K562 (cell line): ENCODE measurements at regions not wholly inside any gene's neighbourhood (a gene's known extent, or its start where the extent isn't known, plus 50 kb on each side); places are given as distances from the start of the nearest gene placed in this dataset.
A peak's percentile ranks its signal among the peaks of the same experiment; 100 is the strongest.

Source experiments
- ATAC-seq: fragments of 200-7000 bp; cut with Tn5 transposase; 3 replicates; pipeline ENCODE4 v1.9.1; 2020; ENCODE audit warnings: moderate library complexity
- BruUV-seq: library from RNA; stranded (reverse); fragments of 400-500 nt; replicated peaks from 2 replicates; lab custom pipeline; 2021; lab: Mats Ljungman, UMichigan
- CTCF ChIA-PET: fragments of 300-600 bp; formaldehyde crosslinking; extraction: SDS; loops from one replicate; lab custom pipeline; 2021; ENCODE audit warnings: low intra/inter-chr PET ratio; lab: Yijun Ruan, JAX
- POLR2A ChIA-PET: fragments of 300-600, 350-650 bp; sonication (Branson Sonifier 250); formaldehyde crosslinking; extraction: SDS; loops from one replicate; lab custom pipeline; 2021; ENCODE audit warnings: antibody characterized with exemption, inconsistent platforms; lab: Yijun Ruan, JAX
- DNase-seq, 4 experiments: peaks; one replicate each; pipeline versions ENCODE4 v3.0.0 to v3.0.0-alpha.2; 2011 to 2018; ENCODE audit warnings: low spot score in 3 of 4, mixed read lengths in 3 of 4; ENCODE audit errors: extremely low read depth in 1 of 4
- FAIRE-seq: peaks from 2 replicates; lab custom pipeline; 2011; peaks lifted over from hg19 to GRCh38; lab: Jason Lieb, UNC
- H2AFZ ChIP-seq: 2 replicates; pipeline ENCODE4 v1.6.0; 2011; ENCODE audit warnings: low read depth, low read length, control low read depth, inconsistent platforms
- H3K27ac ChIP-seq: fragments of 200-600 bp; 3 replicates; pipeline ENCODE4 v1.8.0; 2011; ENCODE audit warnings: low read depth, mild to moderate bottlenecking, control low read depth, inconsistent platforms, low read length, moderate library complexity, mixed read lengths; ENCODE audit errors: extremely low read depth
- H3K27me3 ChIP-seq, 2 experiments: fragments of 300-600 bp in 1 of 2; 2 replicates in 1 of 2; 3 replicates in 1 of 2; pipeline versions ENCODE4 v1.6.0 to v1.8.0; 2011; ENCODE audit warnings: inconsistent platforms in 2 of 2, low read length in 2 of 2, mild to moderate bottlenecking in 1 of 2, mixed read lengths in 1 of 2, moderate library complexity in 1 of 2; ENCODE audit not compliant: control insufficient read depth in 2 of 2, insufficient read depth in 2 of 2
- H3K36me3 ChIP-seq: fragments of 300-600 bp; 3 replicates; pipeline ENCODE4 v1.8.0; 2011; ENCODE audit warnings: mild to moderate bottlenecking, low read length, inconsistent platforms; ENCODE audit not compliant: control insufficient read depth, insufficient read depth
- H3K4me1 ChIP-seq, 2 experiments: fragments of 200-600 bp in 1 of 2; replicated peaks in 1 of 2; 2 replicates in 1 of 2; 3 replicates in 1 of 2; pipeline versions ENCODE4 v1.5.1 to v1.8.0; 2011; ENCODE audit warnings: inconsistent platforms in 2 of 2, low read length in 2 of 2, mild to moderate bottlenecking in 1 of 2, mixed read lengths in 1 of 2, moderate library complexity in 1 of 2; ENCODE audit not compliant: control insufficient read depth in 2 of 2, insufficient read depth in 2 of 2
- H3K4me2 ChIP-seq: 2 replicates; pipeline ENCODE4 v1.6.1; 2011; ENCODE audit warnings: low read length, control low read depth, inconsistent platforms, mixed read lengths; ENCODE audit not compliant: insufficient read depth
- H3K4me3 ChIP-seq: fragments of 200-600 bp; sonication (generic), shearing (Covaris generic); 2 replicates; pipeline ENCODE4 v1.5.1; 2016; ENCODE audit warnings: control low read depth, inconsistent platforms
- H3K79me2 ChIP-seq: fragments of 200-600 bp; 3 replicates; pipeline ENCODE4 v1.8.0; 2011; ENCODE audit warnings: low read length, inconsistent platforms; ENCODE audit not compliant: control insufficient read depth, insufficient read depth
- H3K9ac ChIP-seq, 2 experiments: 2 replicates each; pipeline versions ENCODE4 v1.6.0 to v1.6.1; 2011; ENCODE audit warnings: low read depth in 2 of 2, low read length in 2 of 2, control low read depth in 1 of 2, inconsistent platforms in 1 of 2, mild to moderate bottlenecking in 1 of 2, mixed read lengths in 1 of 2; ENCODE audit not compliant: insufficient read depth in 1 of 2
- H3K9me1 ChIP-seq: one replicate; pipeline ENCODE4 v1.6.0; 2011; ENCODE audit warnings: inconsistent platforms, mild to moderate bottlenecking, low read length, moderate library complexity; ENCODE audit not compliant: control insufficient read depth, insufficient read depth
- H3K9me3 ChIP-seq: replicated peaks from 2 replicates; pipeline ENCODE4 v1.5.1; 2011; ENCODE audit warnings: low read depth, low read length, inconsistent platforms; ENCODE audit not compliant: control insufficient read depth, insufficient read depth
- H4K20me1 ChIP-seq: replicated peaks from 2 replicates; pipeline ENCODE4 v1.6.1; 2011; ENCODE audit warnings: low read length, inconsistent platforms, mixed read lengths; ENCODE audit not compliant: control insufficient read depth, insufficient read depth
- CEBPG ChIP-seq, 3 experiments: fragments of 200-800 bp in 1 of 3; sonication (Bioruptor generic) in 1 of 3; sonication (generic) in 1 of 3; formaldehyde crosslinking in 1 of 3; IDR thresholded peaks in 2 of 3; conservative IDR thresholded peaks in 1 of 3; 2 replicates each; pipeline versions ENCODE4 v1.6.1 to v1.8.0; 2016 to 2022; ENCODE audit warnings: missing compliant biosample characterization in 2 of 3, missing genetic modification characterization in 2 of 3, mild to moderate bottlenecking in 1 of 3, missing genetic modification reagents in 1 of 3
- CHD1 ChIP-seq: fragments of 200-600 bp; sonication (generic); IDR thresholded peaks from one replicate; pipeline ENCODE4 v1.6.1; 2012; ENCODE audit warnings: mild to moderate bottlenecking, moderate library complexity, low read length, inconsistent platforms
- RBM15 ChIP-seq: fragments of 200-400 bp; formaldehyde crosslinking; IDR thresholded peaks from 2 replicates; pipeline ENCODE4 v1.6.1; 2018; ENCODE audit warnings: mild to moderate bottlenecking, low read length, moderate library complexity; ENCODE audit not compliant: insufficient read depth
- RCOR1 ChIP-seq, 2 experiments: IDR thresholded peaks; 2 replicates each; pipeline ENCODE4 v1.6.1; 2012; ENCODE audit warnings: low read depth in 2 of 2, low read length in 2 of 2, borderline replicate concordance in 1 of 2, improper control_type of control experiment in 1 of 2
- ZNF224 ChIP-seq: sonication (generic); formaldehyde crosslinking; IDR thresholded peaks from 2 replicates; pipeline ENCODE4 v1.8.0; 2022; ENCODE audit warnings: mild to moderate bottlenecking, missing genetic modification reagents
- WGBS: fragments of 100-300 bp; shearing (Covaris generic); methylation state at CpG from one replicate; pipeline ENCODE4 v1.1.6; 2016; ENCODE audit warnings: low coverage, mixed read lengths; ENCODE audit not compliant: insufficient coverage; ENCODE audit errors: missing lambda C conversion rate; 5-methylcytosine and 5-hydroxymethylcytosine counted together
- in situ Hi-C: fragments of 300-500 bp; cut with MboI; formaldehyde crosslinking; loops from 4 replicates; pipeline ENCODE4 v1.15.0; 2018; ENCODE audit warnings: inconsistent platforms, mixed read lengths
- intact Hi-C: fragments of 100-400 bp; cut with micrococcal nuclease; formaldehyde crosslinking; loops from 2 replicates; pipeline ENCODE4 v1.14.2; 2022
- TF ChIP-seq, protein P1 (sequence below): fragments of 200-800 bp; sonication (Bioruptor generic); IDR thresholded peaks from 2 replicates; pipeline ENCODE4 v1.6.1; 2017; ENCODE audit warnings: missing genetic modification characterization, missing compliant biosample characterization
- TF ChIP-seq, protein P2 (sequence below): sonication (generic); formaldehyde crosslinking; IDR thresholded peaks from 2 replicates; pipeline ENCODE4 v1.8.0; 2022; ENCODE audit warnings: mild to moderate bottlenecking, missing genetic modification reagents
- TF ChIP-seq, protein P3 (sequence below): sonication (generic); formaldehyde crosslinking; IDR thresholded peaks from 2 replicates; pipeline ENCODE4 v1.8.0; 2023; ENCODE audit warnings: mild to moderate bottlenecking, missing genetic modification reagents

DNA sequence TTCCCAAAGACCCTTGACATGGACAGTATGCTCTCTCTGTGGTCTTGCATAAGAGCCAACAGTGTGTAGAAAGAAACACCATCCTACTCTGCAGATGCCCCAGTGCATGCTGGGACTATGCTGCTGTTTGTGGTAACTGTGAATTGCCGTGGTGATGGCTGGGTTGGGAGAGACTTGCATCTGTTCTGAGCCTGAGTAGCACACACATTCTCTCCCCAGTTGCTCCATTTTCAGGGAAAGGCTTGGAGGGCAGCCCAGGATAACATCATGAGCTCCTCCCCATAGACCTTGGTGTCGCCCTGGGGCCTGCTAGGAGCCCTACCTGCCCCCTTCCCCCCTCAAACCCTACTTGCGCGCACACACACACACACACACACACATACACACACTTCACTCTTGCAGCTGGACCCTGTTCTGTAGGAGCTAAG, 120.9 kb upstream of the IPO9 start:
- Histone ChIP-seq H3K79me2 (no peaks in the 10 kb centered on the region), H3K9me3 (no peaks in the 10 kb centered on the region), H3K4me1 (peaks cover 14 to 18% of the 10 kb centered on the region in 2 experiments), H2AFZ (no peak overlapping the region), H3K4me2 (no peak overlapping the region), H3K9me1 (no peaks in the 10 kb centered on the region), H3K9ac (no peak overlapping the region), H3K27ac (no peak overlapping the region), H3K27me3 (peaks cover 0 to 4% of the 10 kb centered on the region in 2 experiments; a peak in 1 of 5 replicates), H3K36me3 (peaks cover under 1% of the 10 kb centered on the region; the same call in 1 of the 3 replicates), H3K4me3 (no peak overlapping the region), H4K20me1 (0 out of 2 replicates have a peak, but pooled peaks cover 6% of the 10 kb centered on the region)
- 48% methylated on average over 4 of the region's 4 CpGs for WGBS
- ATAC-seq (no peak), DNase-seq (no peak), FAIRE-seq (no peak)
- no TSS peak for BruUV-seq
- ChIA-PET POLR2A (interaction anchor here (1.3 kb wide), 1 partner anchor 13 kb away, joined by 4 read pairs; no protein-coding TSS in a partner anchor), CTCF (interaction anchor here (7.0 to 7.1 kb wide), 2 partner anchors 86 to 148 kb away, joined by 73 to 138 read pairs; no protein-coding TSS in a partner anchor)
- intact Hi-C loops (no loop called here), in situ Hi-C loops (loop anchor here (5.0 kb wide), 1 partner anchor 146 kb away; no protein-coding TSS in a partner anchor)
- TF ChIP-seq, protein P1, sequence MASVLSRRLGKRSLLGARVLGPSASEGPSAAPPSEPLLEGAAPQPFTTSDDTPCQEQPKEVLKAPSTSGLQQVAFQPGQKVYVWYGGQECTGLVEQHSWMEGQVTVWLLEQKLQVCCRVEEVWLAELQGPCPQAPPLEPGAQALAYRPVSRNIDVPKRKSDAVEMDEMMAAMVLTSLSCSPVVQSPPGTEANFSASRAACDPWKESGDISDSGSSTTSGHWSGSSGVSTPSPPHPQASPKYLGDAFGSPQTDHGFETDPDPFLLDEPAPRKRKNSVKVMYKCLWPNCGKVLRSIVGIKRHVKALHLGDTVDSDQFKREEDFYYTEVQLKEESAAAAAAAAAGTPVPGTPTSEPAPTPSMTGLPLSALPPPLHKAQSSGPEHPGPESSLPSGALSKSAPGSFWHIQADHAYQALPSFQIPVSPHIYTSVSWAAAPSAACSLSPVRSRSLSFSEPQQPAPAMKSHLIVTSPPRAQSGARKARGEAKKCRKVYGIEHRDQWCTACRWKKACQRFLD (CRISPR knock-in tag) = no peak
- 0 out of 2 replicates have a peak, but pooled peaks have one; percentile 3 for TF ChIP-seq CEBPG (CRISPR knock-in tag; IDR thresholded peaks at IDR 0.05)
- TF ChIP-seq CEBPG (tag; conservative IDR thresholded peaks at IDR 0.05 in 1 of 2, IDR thresholded peaks at IDR 0.05 in 1 of 2) = no peak
- no peak for TF ChIP-seq CHD1
- TF ChIP-seq, protein P2, sequence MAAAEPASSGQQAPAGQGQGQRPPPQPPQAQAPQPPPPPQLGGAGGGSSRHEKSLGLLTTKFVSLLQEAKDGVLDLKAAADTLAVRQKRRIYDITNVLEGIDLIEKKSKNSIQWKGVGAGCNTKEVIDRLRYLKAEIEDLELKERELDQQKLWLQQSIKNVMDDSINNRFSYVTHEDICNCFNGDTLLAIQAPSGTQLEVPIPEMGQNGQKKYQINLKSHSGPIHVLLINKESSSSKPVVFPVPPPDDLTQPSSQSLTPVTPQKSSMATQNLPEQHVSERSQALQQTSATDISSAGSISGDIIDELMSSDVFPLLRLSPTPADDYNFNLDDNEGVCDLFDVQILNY (CRISPR knock-in tag) = no peak
- no peak for TF ChIP-seq RBM15
- no peak for TF ChIP-seq ZNF224 (CRISPR knock-in tag)
- TF ChIP-seq, protein P3, sequence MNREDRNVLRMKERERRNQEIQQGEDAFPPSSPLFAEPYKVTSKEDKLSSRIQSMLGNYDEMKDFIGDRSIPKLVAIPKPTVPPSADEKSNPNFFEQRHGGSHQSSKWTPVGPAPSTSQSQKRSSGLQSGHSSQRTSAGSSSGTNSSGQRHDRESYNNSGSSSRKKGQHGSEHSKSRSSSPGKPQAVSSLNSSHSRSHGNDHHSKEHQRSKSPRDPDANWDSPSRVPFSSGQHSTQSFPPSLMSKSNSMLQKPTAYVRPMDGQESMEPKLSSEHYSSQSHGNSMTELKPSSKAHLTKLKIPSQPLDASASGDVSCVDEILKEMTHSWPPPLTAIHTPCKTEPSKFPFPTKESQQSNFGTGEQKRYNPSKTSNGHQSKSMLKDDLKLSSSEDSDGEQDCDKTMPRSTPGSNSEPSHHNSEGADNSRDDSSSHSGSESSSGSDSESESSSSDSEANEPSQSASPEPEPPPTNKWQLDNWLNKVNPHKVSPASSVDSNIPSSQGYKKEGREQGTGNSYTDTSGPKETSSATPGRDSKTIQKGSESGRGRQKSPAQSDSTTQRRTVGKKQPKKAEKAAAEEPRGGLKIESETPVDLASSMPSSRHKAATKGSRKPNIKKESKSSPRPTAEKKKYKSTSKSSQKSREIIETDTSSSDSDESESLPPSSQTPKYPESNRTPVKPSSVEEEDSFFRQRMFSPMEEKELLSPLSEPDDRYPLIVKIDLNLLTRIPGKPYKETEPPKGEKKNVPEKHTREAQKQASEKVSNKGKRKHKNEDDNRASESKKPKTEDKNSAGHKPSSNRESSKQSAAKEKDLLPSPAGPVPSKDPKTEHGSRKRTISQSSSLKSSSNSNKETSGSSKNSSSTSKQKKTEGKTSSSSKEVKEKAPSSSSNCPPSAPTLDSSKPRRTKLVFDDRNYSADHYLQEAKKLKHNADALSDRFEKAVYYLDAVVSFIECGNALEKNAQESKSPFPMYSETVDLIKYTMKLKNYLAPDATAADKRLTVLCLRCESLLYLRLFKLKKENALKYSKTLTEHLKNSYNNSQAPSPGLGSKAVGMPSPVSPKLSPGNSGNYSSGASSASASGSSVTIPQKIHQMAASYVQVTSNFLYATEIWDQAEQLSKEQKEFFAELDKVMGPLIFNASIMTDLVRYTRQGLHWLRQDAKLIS = no peak
- TF ChIP-seq RCOR1 (IDR thresholded peaks at IDR 0.05; ENCODE audit: borderline replicate concordance in 1 of 2, low read depth in 2 of 2, low read length in 2 of 2) = 0 out of 4 replicates have a peak, but pooled peaks of 1 of the 2 experiments have one; percentile 4
